Bone marrow (tissue), 2 donors: ENCODE measurements at regions not wholly inside any gene's neighbourhood (a gene's known extent, or its start where the extent isn't known, plus 50 kb on each side); places are given as distances from the start of the nearest gene placed in this dataset.

ENCODE experiments used
- DNase-seq, 2 donors: peaks; one replicate each; lab custom pipeline; 2025; lab: John Stamatoyannopoulos, UW

DNA sequence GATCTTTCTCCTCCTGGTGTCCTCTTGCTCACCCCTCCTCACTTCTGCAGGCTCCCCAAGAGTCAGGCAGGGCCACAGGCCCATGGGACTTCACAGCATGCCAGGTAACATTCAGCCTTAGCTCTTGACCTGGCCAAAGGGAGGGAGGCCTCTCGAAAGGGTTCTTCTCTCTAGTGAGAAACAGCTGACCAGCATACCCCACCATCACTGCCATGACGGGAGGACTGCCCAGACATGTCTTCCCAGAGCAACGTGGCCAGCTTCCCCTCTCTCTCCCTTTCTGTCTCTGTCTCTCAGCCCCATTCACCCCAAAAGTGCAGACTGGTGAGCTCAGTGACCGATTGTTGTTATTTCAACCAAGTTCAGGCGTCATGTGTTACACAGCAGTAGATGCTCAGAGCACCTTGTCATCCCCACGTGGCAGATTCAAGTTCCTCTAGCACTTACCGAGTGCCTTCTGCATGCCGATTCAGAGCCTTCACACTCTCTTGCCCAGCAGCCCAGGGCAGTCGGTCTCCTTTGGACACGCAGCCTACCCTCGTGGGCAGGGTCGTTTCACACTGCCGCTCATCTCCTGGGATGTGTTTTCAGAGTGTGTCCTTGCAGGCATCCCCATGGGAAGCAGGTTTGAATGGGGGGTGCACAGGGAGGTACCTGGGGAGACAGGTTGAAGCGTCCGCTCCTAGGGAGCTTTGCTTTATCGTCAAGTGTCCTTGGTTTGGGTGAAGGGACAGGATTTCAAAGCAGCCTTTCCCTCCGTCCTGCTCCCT lies 259.9 kb downstream of the NDUFA10 start:
- DNase-seq = no peak

DNA sequence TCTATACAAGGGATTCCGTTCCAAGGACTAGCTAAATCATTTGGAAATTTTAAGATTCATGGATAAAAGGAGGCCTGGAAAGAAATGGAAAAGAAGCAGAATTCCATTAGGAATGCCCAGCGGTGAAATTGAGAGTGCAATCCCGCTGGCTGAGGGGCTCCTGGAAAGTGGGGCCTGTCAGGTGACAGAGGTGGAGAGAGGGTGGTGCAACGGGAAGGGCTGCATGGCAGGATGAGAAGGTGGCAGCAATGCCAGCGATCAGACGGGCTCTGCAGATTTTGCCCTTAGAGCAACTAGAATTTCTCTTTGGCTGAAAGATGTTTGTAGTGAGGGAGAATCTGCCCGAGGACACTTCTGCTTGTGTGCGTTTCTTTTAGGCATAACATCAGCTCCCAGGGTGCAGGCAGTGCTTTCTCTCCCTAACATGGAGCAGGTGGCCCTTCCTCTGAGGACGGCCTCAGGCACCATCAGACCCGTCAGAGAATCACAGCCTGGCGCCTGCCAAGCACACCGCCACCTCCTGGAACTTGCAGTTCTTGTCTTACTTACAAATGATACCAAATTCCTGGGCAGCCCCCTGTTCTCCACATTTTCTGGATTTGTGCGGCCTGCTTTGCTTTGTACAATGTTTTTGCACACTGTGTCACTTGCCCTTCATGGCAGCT lies 261.6 kb downstream of the NDUFA10 start:
- DNase-seq = no peak

DNA sequence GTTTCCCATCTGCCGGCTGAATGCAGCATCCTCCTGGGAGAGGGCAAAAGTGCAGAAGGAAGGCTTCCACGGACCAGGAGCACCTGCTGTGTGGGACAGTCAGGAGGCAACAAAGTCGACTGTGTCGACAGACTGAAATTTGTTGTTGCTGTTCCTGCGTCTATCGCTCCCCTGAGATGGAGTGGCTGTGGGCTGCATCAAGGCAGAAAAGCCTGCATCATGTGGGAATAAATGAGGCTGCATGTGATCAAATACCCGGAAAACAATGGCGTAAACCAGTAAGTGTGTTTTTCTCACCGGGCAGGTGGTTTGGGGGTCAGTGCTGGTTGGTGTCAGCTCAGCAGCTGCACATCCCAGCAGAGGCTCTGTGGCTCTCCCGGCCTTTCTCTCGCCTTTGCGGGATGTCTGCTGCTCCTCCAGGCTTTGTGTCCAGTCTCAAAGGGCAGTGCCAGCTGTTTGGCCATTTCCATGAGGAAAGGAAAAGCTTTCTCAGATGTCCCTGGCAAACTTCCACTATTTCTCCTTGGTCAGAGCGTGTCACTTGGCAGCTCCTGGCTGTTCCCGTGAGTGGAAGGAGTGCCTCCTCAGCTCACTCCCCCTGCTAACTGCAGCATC lies 262.4 kb downstream of the NDUFA10 start:
- DNase-seq = no peak

DNA sequence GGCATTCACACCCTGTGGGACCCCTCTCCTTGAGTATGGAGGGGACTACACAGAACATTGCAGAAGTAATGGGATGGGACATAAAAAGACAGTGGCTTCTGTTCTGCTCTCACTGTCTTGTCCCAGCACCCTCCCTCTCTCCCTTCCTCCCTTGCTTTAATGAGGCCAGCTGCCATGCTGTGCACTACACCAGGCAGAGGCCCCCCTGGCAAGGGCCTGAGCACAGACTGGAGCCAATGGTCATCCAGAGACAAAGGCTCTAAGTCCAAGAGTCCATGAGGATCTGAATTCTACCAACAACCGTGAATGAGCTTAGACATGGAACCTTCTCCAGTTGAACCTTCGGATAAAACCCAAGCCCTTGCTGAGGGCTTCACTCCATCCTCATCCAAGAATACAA lies 263.0 kb downstream of the NDUFA10 start:
- no peak for DNase-seq

DNA sequence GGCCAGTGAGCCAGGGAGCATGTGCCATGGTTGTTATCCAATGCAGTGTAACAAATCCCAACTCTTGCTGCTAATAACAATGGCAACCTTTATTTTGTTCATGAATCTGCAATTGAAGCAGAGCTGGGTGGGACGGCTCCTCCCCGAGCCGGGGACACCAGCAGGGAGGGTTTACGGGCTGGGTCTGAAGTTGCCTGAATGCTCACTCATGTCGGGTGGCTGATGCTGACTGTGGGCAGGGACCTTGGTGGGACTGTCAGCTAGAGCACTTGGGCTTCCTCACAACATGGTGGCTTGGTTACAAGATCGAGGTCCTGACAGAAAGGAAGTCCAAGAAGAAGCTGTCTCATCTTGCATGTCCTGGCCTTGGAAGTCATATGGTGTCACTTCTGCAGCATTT lies 264.5 kb downstream of the NDUFA10 start:
- no peak for DNase-seq

DNA sequence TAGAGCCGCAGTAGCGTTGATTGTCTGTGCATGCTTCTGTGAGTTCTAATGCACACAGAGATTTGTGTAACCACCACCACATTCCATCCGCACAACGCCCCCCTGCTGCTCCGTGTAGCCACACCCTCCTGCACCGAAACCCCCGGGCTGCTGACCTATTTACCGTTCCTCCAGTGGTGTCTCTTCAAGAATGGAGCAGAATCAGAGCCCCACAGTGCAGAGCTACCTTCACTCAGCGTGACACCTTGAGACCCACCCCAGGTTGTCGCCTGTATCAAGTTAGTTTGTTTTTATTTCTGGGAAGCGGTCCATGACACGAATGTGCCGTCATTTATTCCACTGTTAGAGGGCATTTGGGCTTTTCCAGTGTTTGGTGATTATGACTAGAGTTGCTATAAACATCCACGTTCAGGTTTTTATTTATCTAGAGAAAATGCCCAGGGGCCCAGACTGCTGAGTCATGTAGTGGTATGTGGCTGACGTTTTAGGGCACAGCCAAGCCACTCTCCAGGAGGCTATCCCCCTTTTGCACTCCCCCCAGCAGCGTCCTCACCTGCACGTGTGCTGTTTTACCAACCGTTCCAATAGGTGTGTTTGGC lies 266.8 kb downstream of the NDUFA10 start:
- no peak for DNase-seq

DNA sequence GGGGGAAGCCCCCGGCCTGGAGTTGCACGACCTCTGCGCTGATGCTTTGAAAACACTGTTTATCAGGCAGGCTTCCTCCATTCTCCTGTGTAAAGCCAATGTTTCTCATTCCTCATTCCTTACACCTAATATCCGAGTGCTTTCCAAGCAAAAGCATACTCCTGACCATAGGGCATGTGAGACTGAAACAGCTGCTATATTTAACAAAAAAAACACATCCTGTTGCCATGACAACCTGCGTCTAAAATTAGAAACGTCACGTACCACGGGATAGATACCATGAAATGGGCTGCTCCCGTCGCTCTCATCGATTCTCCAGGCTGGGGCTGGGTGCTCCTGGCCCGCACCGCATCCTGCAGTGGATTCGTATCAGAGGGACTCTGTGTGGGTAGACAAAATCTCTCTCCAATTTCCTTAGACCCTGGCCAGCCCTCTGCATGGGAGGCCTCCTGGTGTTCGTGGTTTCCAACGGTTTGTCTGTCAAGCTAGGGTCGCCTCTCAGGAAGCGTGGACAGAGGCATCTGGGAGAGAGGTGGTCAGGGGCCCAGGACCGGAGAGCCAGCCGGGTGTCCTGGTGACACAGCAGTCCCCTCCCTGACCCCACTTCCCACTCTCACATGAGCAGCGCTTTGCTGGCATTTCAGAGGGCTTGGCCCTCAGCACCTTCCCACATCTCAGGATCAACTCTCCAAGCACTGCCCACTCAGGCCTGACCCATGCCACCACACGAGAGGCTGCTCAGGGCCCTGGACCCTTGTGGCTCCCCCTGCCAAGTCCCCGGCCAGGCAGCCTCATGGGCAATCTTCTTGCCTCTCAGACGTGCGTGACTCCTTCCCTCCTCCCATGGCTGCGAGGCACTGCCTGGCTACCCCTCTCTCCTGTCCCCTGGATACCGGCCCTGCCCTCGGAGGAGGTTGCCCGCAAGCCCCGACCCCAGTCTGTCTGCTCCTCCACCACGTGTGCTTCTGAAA lies 268.1 kb downstream of the NDUFA10 start:
- DNase-seq = no peak

DNA sequence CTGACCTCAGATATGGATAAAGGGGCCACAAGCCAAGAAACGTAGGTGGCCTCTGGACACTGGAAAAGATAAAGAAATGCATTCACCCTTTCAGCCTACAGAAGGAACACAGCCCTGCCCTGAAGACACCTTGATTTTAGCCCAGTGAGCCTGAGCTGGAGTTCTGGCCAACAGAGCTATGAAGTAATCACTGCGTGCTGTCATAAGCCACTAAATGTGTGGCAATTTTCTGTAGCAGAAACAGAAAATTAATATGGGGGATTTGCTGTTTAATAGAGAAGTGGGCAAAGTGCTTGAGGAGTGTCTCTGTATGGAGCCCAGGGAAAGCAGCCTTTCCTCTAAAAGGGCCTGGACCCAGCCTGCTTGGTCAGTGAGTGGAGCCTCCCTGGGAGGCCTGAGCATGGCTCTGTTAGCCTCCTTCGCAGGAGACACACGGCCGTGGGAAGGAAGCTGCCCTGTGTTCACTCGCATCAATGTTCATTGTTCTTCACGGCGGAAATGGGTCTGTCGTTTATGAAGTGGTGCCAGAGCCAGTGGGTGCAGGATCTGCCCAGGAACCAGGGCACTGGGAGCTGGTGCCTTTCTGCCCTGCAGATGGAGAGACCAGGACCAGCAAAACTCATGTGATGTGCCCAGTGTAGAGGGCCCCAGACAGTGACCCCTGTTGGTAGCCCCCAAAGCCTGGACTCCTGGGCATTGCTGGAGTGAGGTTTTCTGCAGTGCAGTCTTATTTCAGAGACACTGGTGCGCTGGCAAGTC lies 268.9 kb downstream of the NDUFA10 start:
- DNase-seq = no peak

DNA sequence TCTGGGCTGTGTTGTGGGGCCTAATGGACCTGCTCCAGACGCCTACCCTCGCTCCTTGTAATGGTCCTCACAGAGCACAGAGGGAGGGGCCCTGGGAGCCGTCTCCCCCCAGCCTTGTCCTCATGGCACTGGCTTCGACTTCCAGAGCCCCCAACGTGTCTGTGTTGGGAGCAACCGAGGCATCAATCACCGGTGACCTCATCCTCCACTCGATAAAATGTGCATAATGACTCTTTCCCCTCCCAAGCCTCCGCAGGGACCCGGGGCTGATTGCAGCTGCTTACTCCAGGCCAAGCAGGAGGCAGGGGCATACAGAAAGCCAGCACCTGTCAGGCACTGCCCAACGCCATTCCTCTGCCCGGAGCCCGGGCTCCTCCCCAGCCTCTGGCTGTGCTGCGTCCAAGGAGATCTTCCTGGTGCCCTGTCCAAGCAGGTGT lies 271.7 kb downstream of the NDUFA10 start:
- DNase-seq = no peak

DNA sequence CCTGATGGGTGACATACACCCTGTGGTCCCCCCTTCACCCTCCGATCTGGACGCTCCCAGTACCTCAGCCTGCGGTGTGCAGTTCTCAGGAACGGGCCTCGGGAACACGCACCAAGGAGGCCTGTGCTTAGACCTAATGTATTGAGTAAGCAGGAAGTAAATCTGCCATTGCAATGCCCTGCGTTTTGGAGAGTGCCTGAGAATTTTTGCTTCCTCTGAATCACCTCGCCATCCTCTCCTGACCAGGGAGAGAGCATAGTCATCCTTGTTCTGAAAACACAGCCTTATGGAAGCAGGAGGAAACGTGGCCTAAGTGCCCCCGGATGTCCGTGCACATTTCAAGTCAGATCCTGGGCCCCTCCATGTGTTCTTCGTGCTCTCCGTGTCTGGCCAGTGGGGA lies 272.2 kb downstream of the NDUFA10 start:
- no peak for DNase-seq

DNA sequence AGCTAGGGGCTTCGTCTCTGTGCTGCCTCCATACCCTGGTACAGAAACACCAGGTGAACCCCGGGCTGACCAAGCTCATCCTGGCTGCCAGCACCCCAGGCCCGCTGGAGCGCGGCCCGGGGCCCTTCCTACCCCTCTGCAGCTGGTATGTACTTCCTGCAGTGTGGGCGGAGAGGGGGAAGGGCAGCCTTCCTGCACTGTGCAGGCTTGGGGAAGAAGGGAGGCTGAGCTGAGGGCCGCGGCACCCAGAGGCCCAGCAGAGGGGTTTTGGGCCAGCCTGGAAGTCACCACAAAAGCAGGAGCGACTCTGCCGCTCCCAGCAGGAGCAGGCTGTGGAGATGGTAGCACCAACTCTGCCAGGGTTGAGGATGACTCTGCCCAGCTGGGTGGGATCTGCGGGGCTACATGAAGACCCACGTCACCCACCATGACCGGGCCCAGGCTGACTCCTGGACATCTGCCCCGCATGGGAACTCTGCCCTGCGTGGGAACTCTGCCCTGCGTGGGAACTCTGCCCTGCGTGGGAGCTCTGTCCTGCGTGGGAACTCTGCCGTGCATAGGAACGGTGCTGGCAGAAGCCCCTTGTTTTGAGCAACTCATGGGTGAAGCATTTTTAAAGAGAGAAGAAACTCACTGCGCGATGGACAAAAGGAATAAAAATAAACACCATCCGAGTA lies 273.3 kb downstream of the NDUFA10 start:
- no peak for DNase-seq

DNA sequence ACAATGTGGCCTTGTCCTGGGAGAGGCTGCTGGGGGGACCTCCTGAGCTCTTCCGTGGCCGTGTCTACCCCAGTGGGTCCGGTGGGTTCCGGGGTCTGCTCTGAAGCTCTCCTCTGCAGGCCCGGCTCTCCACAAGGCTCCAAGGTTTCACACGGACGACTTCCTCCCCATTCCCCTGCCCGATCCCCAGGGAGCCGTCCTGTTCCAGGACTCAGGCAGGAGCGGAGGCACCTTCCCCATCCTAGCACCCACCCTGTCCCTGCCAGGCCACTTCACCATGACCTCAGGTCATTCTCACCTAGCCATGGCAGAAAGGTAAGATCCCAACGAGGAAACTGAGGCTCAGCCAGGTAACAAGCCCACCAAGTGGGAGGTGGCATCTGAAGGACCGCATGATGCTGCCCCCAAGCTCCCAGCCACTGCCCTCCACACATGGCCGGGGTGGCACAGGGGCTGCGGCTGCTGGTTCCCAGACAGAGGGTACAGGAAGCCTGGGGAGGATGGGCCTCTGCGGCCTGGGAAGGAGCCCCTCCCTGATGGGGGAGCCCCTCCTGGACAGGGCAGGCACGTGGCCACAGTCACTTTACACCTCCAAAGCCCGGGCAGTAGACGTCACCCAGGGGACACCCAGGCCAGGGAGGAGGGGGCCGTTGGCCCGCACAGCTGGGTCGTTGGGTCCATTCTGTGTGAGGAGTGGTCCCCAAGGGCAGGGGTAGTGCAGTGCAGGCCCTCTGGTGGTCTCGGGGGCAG lies 274.0 kb downstream of the NDUFA10 start:
- DNase-seq = no peak

DNA sequence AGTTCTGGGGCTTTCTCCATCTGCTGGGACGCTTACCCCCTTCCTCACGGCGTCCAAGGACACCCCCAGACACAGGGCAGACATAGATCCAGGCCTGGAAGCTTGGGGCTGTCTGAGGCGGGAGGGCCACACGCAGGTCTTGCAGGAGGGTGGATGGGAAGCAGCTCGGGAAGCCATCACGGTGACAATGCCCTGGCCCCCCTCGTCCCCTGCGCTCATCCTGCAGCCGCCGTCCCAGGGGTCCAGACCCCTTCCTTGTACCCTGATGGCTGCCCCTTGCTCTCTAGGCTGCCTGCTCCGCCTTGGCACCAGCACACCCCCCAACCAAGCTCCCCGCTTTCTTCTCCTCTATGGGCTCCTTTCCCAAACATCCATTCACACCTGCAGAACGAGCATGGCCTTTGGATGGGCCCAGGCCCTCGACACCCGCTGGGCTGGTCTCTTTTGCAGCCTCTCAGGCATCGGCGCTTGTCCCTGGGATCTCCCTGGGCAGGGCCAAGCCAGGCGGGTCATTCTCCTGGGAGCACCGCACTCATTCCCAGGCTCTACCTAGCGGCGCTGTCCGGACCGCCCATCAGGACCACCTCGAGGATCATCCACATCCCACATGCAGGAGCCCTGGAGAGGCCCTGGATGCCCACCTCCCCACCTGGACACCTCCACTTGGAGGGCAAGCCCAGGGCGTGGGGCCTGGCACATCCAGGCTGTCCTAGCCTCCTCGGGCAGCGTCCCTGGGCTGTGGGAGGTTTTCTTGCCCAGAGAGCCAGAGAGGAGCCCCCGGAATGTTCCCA lies 274.9 kb downstream of the NDUFA10 start:
- DNase-seq = no peak

DNA sequence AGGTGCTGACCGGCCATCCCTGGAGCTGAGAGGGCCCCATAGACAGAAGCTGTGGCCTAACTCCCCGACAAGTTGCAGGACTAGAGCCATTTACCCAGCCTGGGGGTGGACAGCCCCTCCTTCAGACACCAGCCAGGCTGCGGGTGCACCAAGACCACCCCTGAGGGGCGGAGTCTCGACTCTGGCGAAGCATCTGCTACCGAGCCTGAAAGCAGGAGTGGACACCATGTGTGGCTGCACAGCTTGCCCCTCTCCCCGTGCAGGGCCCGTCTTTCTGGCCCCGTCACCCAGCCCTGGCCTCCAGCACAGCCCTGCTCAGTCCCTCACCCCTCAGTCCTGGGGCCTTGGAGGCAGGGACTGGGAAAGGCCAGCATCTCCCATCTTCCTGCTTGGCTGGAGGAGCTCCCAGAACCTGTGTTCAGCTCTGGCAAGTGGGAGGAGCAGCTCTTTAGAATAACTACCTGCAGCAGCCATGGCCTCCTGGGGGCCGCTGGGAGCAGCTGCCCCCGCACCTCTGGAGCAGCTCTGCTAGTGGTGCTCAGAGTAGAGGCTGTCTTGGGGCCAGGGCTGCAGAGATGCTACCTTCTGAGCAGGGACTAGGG lies 275.8 kb downstream of the NDUFA10 start:
- DNase-seq = no peak

DNA sequence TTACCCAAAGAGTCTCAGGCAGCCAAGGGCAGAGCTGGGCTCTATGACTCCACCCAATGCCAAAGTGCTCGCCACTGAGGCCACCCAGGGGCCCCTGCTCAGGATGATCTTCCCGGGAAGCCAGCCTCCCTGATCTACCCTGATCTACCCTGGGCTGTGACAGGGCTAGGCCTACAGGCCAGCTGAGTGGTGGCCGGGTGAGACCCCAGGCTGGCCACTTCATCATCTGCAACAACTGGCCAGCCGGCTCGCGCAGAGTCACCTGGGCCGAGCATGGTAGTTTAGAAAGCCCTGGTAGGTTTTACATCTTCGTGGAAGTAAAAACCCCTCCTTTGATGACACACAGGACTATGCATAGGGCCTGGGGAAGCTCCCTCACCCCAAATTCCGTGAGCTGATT lies 276.3 kb downstream of the NDUFA10 start:
- no peak for DNase-seq

DNA sequence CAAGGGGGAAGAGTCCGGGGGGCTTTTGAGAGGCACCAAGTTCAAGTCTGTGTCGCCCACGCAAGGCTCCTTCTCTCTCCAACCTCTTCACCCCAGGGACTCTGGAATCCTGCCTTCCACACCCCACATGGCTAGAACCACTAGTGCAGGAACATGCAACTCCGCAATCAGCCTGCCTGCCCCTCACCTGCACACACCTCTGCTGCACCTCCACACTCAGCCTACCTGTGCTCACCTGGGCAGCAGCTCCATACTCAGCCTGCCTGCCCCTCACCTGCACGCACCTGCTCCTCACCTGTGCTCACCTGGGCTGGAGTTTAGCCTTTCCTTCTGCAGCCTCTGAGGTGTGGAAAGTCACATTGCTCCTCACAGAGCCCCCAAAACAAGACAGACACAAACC lies 277.4 kb downstream of the NDUFA10 start:
- no peak for DNase-seq

DNA sequence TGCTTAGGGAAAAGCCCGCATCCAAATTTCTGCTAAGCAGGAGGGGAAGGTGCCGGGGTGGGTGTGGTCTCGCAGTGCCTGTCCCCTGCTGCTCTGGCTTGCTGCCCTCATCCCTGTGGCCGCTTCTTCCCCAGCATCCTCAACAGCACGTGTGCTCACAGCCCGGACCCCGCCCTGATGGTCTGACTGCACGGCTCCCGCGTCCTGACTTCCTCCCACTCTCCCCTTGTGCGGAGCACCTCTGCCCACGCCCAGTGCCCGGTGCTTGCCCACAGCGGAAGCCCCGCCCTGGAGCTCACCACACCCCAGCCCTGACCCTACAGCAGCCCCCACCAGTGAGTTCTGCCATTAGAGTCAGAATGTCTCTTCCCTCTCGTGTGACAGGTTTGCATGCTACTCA lies 277.9 kb downstream of the NDUFA10 start:
- DNase-seq = no peak

DNA sequence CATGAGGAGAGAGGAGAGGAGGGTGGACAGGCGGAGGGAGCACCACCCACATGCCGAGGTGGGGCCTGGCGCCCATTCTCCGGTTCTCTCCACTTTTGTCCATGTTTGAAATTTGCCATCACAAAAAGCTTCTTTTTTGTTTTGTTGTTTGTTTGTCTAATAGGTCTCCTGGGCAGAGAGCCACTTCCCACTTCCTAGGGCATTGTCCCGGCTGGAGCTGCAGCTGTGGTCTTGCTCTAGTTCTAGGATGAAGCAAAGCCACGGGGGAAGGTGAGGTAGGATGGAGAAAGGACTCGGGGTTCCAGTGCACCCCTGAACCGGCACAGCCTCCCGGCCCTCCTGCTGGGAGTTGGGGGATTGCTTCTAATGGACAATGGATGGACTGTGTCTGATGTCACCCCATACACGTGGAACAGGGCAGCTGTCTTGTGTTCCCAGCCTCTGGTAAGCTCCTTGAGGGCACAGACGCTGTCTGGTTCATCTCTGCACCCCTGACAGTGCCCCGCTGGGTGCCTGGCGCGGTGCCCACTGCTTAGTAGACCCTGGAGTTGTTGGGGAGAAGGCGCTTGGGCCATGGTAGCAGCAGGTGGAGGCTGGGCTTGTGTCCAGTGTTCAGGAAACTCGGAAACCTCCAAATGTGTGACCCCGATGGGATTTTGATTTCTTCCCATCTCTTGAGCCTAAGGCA lies 278.4 kb downstream of the NDUFA10 start:
- no peak for DNase-seq
